Keratinocyte (primary cell): ENCODE measurements at regions not wholly inside any gene's neighbourhood (a gene's known extent, or its start where the extent isn't known, plus 50 kb on each side); places are given as distances from the start of the nearest gene placed in this dataset.

Experiments used
- DNase-seq: peaks from one replicate; pipeline ENCODE4 v3.0.0-alpha.2; 2011; ENCODE audit warnings: low read depth, missing footprints, low spot score
- FAIRE-seq: peaks from 2 replicates; lab custom pipeline; 2011; peaks lifted over from hg19 to GRCh38; lab: Jason Lieb, UNC
- H2AFZ ChIP-seq: 2 replicates; pipeline ENCODE4 v1.6.0; 2012; ENCODE audit warnings: low read length, control low read depth, inconsistent platforms; ENCODE audit not compliant: control insufficient read depth
- H3K27ac ChIP-seq: 2 replicates; pipeline ENCODE4 v1.5.1; 2011; ENCODE audit warnings: low read length; ENCODE audit not compliant: control insufficient read depth, insufficient read depth
- H3K27me3 ChIP-seq: 3 replicates; pipeline ENCODE4 v1.6.0; 2011; ENCODE audit warnings: low read length; ENCODE audit not compliant: control insufficient read depth, insufficient read depth; ENCODE audit errors: extremely low read depth
- H3K36me3 ChIP-seq, 2 experiments: 2 replicates in 1 of 2; 3 replicates in 1 of 2; pipeline ENCODE4 v1.5.1; 2011; ENCODE audit warnings: low read length in 2 of 2, mild to moderate bottlenecking in 1 of 2; ENCODE audit not compliant: control insufficient read depth in 2 of 2, insufficient read depth in 2 of 2; ENCODE audit errors: extremely low read depth in 1 of 2
- H3K4me1 ChIP-seq: 3 replicates; pipeline ENCODE4 v1.5.1; 2011; ENCODE audit warnings: low read length; ENCODE audit not compliant: control insufficient read depth, insufficient read depth; ENCODE audit errors: extremely low read depth
- H3K4me2 ChIP-seq: 3 replicates; pipeline ENCODE4 v1.6.0; 2011; ENCODE audit warnings: low read depth, low read length; ENCODE audit not compliant: control insufficient read depth, insufficient read depth; ENCODE audit errors: extremely low read depth
- H3K4me3 ChIP-seq, 3 experiments: fragments of 200-600 bp in 1 of 3; sonication (generic) in 1 of 3; 2 replicates in 2 of 3; 3 replicates in 1 of 3; pipeline ENCODE4 v1.5.1; 2011 to 2016; ENCODE audit warnings: low read length in 3 of 3, mild to moderate bottlenecking in 3 of 3, control low read depth in 2 of 3, inconsistent platforms in 1 of 3, low read depth in 1 of 3, mixed read lengths in 1 of 3, mixed run types in 1 of 3, moderate library complexity in 1 of 3; ENCODE audit not compliant: control insufficient read depth in 2 of 3, insufficient read depth in 2 of 3; ENCODE audit errors: extremely low read depth in 1 of 3
- H3K79me2 ChIP-seq: 2 replicates; pipeline ENCODE4 v1.6.0; 2012; ENCODE audit warnings: low read length; ENCODE audit not compliant: control insufficient read depth, insufficient read depth
- H3K9ac ChIP-seq: 3 replicates; pipeline ENCODE4 v1.6.0; 2011; ENCODE audit warnings: low read length; ENCODE audit not compliant: control insufficient read depth, insufficient read depth; ENCODE audit errors: extremely low read depth
- H3K9me1 ChIP-seq: 3 replicates; pipeline ENCODE4 v1.6.0; 2011; ENCODE audit warnings: low read length; ENCODE audit not compliant: control insufficient read depth, insufficient read depth; ENCODE audit errors: extremely low read depth
- H3K9me3 ChIP-seq: 2 replicates; pipeline ENCODE4 v1.5.1; 2012; ENCODE audit warnings: low read depth, low read length; ENCODE audit not compliant: control insufficient read depth
- H4K20me1 ChIP-seq: 3 replicates; pipeline ENCODE4 v1.6.0; 2011; ENCODE audit warnings: low read length; ENCODE audit not compliant: control insufficient read depth, insufficient read depth; ENCODE audit errors: extremely low read depth
- CTCF ChIP-seq, 3 experiments: IDR thresholded peaks in 1 of 3; conservative IDR thresholded peaks in 1 of 3; optimal IDR thresholded peaks in 1 of 3; 2 replicates in 2 of 3; 3 replicates in 1 of 3; pipeline versions ENCODE3 to v1.5.1; 2011; ENCODE audit warnings: low read length in 3 of 3, mild to moderate bottlenecking in 3 of 3, moderate library complexity in 2 of 3, control low read depth in 1 of 3, inconsistent platforms in 1 of 3; ENCODE audit not compliant: insufficient read depth in 2 of 3; ENCODE audit errors: extremely low read depth in 1 of 3
- EZH2 ChIP-seq: IDR thresholded peaks from one replicate; pipeline ENCODE4 v1.6.1; 2012; ENCODE audit warnings: inconsistent platforms, mild to moderate bottlenecking, low read length, moderate library complexity
- dilution Hi-C: fragments of 300-500 bp; cut with MboI; formaldehyde crosslinking; loops from one replicate; pipeline ENCODE4 v1.7.0; 2020; ENCODE audit warnings: low sequenced_read_pairs; ENCODE audit not compliant: extremely low pct_ligation_motif_present

- Histone ChIP-seq H3K9ac (no peak overlapping the region), H2AFZ (no peak overlapping the region), H3K4me2 (no peak overlapping the region), H3K9me3 (no peaks in the 10 kb centered on the region), H3K36me3 (no peaks in the 10 kb centered on the region), H3K79me2 (no peaks in the 10 kb centered on the region), H3K27ac (no peak overlapping the region), H3K4me3 (no peak overlapping the region), H3K27me3 (no peaks in the 10 kb centered on the region), H3K4me1 (no peaks in the 10 kb centered on the region), H4K20me1 (no peaks in the 10 kb centered on the region), H3K9me1 (no peaks in the 10 kb centered on the region)
- TF ChIP-seq CTCF (optimal IDR thresholded peaks at IDR 0.05 in 1 of 3, IDR thresholded peaks at IDR 0.05 in 1 of 3, conservative IDR thresholded peaks at IDR 0.05 in 1 of 3; ENCODE audit: extremely low read depth in 1 of 3, insufficient read depth in 2 of 3, low read length in 3 of 3) = no peak
- TF ChIP-seq EZH2 = no peak
- DNase-seq (no peak), FAIRE-seq (no peak)
- dilution Hi-C loops = no loop called here
These were observed 1243.8 kb downstream of the CDH8 start for GRCh38 chr16:60792437-60792836.

- H3K9me1 ChIP-seq = no peaks in the 10 kb centered on the region
- no peaks in the 10 kb centered on the region for H3K79me2 ChIP-seq
- no peak for DNase-seq
- no peaks in the 10 kb centered on the region for H3K9me3 ChIP-seq
- H2AFZ ChIP-seq = no peak overlapping the region
- FAIRE-seq = no peak
- H3K27ac ChIP-seq = no peak overlapping the region
- H3K4me1 ChIP-seq = no peaks in the 10 kb centered on the region
- dilution Hi-C loops = no loop called here
- H3K9ac ChIP-seq = no peak overlapping the region
- no peaks in the 10 kb centered on the region for H3K27me3 ChIP-seq
- TF ChIP-seq EZH2 (no peak), CTCF (optimal IDR thresholded peaks at IDR 0.05 in 1 of 3, IDR thresholded peaks at IDR 0.05 in 1 of 3, conservative IDR thresholded peaks at IDR 0.05 in 1 of 3; ENCODE audit: extremely low read depth in 1 of 3, insufficient read depth in 2 of 3, low read length in 3 of 3) (no peak)
- no peaks in the 10 kb centered on the region for H3K36me3 ChIP-seq
- H3K4me2 ChIP-seq = no peak overlapping the region
- no peak overlapping the region for H3K4me3 ChIP-seq
- H4K20me1 ChIP-seq = no peaks in the 10 kb centered on the region
These were observed 1247.6 kb downstream of the CDH8 start for GRCh38 chr16:60788631-60789030.
